GM19455 (cell line): ENCODE measurements at regions not wholly inside any gene's neighbourhood (a gene's known extent, or its start where the extent isn't known, plus 50 kb on each side); places are given as distances from the start of the nearest gene placed in this dataset.
A peak's percentile ranks its signal among the peaks of the same experiment; 100 is the strongest.
"Not testable (repeated sequence)": the region's sequence is repeated elsewhere in the genome, so short reads cannot be mapped to it uniquely, and the experiment has no call there.

Experiments
- ATAC-seq: cut with Tn5 transposase; IDR thresholded peaks from one replicate; pipeline ENCODE4 v1.9.1; 2021; ENCODE audit not compliant: unreplicated experiment

DNA sequence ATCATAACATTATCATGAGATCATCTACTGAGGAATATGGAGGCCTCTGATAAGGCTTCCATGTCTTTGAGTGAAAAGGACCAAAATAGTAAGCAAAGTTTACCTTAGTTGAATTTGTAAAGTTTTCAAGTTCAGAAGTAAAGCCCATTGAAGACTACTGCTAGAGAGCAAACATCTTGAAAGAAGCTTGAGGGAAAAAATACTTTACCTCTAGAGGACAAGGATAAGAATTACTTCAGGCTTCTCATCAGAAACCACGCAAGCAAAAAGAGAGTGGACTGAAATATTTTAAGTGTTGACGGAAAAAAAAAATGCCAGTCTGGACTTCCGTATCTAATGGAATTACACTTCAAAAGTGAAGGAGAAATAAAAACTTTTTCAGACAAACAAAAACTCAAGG, 114.3 kb downstream of the MPP7 start:
- ATAC-seq: no peak

DNA sequence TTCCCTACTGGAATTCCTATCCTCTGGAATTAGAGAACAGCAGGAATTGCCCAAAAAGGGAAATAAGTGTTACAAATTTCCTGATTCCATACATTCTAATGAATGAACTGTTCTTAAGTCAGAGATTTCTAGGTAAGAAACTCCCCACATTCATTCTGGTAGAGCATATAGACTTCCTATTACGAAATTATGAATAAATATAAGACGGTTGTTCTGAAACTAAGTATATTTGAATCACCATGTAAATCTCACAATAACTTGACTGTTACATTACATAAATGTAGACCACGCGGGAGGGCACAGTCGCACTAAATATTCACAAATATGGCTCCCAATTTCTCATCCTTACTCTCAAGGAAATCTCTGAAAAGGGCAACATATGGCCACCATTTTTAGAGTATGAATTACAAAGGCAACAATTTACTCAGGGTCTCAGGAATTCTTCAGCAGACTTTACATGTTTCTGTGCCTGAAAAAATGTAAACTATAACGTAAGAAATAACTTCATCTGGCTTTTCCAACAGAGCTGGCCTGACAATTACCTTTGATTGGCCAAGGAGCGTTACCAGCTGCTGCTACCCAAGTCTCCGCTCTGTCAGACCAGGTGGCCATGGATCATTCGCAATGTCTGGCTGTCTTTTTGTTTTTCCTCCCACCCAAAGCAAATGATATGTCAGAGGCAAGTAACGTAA, 115.8 kb downstream of the MPP7 start:
- no peak for ATAC-seq

DNA sequence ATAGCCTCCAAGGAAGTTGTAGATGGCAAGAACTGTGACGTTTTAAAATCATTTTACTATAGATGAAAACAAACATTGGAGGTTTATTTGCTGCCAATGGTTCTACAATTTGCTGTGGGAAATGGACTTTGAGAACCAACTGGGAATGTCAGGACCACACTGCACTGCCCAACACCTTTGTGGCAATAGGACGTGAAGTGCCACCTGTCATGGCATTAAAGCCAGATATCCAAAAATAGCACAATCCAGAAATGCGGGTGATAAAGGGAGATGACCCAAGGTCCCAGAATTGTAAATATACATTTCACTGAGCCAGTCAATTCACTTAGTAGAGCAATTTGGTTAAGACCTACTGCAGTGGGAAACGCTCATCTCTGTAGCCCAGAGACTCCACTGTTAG, 116.4 kb downstream of the MPP7 start:
- no peak for ATAC-seq

DNA sequence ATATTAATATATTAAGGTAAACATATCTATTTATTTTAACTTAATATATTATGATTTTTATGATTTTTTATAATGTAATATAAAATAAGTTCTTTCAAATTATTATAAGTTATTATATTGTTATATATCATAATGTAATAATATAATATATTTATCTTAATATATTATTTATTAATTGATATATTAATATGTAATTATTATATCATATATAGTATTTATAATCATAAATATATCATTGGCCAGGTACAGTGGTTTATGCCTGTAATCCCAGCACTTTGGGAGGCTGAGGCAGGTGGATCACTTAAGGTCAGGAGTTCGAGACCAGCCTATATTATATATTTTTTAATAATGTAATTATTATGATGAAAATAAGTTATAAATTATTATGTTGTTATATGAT, 118.1 kb downstream of the MPP7 start:
- ATAC-seq: no peak

DNA sequence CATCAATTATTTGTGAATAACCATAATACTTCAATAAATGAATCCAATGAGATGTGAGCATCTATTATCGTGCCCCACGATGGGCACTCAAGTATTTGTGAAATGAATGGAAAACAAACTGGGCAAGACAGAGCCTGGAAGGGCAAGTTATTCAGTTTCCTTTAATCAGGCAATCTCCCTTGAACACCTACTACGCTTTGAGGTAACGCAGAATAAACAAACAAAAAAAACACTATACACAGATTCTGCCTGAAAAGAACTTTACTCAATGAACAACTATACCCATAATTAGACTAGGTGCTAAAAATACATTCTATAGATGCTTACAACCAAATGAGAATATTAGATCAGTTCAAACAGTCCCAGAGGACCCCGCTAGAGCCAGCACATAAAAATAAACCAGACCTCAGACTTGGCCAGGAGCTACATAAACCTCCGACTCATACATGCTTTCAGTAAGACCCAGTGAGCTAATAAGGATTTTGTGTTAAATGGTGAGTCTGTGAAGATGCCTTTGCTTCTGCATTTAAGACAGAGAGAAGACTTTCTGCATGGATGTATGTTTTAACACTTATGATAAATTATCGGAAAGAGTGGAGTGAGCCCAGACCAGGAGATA, 121.3 kb downstream of the MPP7 start:
- no peak for ATAC-seq

DNA sequence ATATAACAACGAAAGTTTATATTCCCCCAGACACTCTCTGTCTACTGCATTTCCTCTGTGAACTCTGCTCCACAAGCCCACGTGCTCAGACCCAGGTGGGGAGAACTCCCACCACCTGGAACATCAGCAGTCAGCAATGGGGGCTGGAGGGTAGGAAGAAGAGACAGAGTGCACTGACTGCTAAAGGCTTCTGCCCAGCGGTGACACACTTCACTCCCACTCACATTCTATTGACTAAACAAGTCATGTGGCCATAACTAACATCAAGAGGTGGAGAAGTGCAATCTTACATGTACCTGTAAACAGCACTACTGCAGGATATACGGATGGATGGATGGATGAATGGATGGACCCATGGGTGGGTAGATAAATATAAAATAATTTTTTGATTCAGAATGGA, 122.2 kb downstream of the MPP7 start:
- no peak for ATAC-seq

DNA sequence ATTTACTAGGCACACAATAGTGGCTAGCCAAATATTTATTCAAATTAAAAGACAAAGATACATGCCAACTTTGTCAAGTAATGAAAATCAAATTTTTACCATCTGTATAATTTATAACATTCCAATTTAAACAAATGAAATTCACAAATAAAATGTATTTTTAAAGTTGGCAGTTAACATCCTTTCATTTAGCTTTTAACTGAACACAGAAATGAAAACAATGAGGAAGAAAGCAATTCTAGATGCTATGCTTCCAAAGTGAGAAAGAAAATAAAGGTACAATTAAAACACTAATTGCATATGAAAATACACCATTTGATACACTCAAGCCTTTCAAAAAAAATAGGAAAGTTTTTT, 123.1 kb downstream of the MPP7 start:
- no peak for ATAC-seq

DNA sequence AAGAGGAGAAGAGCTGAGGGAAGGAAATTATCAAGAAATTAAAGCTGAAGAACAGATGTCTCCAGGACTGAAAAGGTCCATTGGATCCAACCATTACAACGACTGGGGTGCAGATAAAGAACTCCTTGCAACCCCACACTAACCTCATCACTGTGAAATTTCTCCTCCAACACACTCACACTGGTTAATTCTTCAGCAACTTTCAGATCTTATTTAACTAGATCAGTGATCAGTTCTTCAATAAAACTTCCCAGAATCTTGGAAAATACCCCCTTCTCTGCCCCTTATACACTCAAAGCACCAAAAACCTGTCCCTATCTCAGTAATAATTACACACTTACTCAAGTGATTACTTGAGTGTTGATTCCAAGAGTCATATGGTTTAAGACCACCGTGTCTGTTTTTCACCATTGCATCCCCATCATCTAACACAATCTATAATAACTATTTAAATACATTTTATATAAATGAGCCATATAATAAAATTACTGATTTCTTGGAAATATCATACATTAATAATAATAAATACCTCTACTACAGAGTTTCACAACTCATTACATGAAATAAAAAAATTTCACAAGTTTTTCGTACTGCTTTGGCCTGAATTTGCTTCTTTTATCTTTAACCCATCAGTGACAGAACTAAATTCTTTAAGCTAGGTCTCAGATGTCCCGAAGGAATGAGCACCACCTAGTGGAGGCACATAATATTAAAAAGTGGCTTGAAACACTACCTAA, 123.7 kb downstream of the MPP7 start:
- peak; percentile 62 for ATAC-seq

DNA sequence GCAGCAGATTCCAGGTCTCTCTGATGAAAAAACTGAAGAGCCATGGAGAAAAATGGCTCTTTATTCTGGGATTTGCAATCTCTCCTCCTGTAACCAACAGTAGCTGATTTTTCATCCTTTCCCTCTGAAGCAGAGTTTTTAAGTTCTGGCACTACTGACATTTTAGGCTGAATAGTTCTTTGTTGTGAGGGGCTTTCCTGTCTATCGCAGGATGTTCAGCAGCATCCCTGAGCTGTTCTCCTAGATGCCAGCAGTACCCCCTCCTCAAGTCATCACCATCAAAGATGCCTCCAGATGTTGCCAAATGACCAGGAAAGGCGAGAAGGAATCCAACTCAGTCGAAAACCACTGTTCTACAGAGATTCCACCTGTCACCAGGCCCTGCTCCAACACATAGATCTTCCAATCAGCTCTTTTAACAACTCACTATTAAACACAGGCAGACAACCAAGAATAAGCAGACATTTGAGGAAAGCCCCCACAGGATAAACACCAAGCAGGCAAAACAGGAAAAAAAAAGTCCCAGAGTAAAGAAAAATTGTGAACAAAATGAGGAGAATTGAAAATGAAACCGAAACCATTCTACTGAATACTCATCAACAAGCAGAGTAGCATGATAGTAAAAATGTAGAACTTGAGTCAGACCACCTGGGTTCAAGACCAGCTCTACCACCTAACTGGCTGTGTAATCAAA, 124.8 kb downstream of the MPP7 start:
- ATAC-seq: no peak

DNA sequence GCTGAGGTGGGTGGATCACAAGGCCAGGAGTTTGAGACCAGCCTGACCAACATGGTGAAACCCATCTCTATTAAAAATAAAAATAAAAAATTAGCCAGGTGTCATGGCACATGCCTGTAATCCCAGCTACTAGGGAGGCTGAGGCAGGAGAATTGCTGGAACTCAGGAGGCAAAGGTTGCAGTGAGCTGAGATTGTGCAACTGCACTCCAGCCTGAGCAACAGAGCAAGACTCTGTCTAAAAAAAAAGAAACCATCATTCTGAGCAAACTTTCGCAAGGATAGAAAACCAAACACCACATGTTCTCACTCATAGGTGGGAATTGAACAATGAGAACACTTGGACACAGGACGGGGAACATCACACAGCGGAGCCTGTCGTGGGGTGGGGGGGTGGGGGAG, 126.4 kb downstream of the MPP7 start:
- not testable (repeated sequence) for ATAC-seq

DNA sequence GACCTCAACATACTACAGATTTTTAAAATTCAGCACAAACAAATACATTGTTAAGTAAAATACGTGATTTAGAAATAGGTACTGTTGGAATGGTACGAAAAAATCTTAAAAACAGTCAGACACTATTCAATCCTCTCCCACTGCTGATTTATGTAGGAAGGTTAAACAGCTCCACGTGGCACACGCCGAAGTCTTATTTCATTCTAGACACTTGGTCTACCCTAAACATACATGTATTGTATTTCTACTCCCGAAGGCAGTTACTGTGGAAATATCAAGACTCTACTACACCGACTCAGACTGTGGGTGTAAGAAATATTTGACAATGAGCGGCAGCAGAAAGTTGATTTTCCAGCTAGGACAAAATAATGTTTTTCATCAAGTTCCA, 130.6 kb downstream of the MPP7 start:
- ATAC-seq: no peak

DNA sequence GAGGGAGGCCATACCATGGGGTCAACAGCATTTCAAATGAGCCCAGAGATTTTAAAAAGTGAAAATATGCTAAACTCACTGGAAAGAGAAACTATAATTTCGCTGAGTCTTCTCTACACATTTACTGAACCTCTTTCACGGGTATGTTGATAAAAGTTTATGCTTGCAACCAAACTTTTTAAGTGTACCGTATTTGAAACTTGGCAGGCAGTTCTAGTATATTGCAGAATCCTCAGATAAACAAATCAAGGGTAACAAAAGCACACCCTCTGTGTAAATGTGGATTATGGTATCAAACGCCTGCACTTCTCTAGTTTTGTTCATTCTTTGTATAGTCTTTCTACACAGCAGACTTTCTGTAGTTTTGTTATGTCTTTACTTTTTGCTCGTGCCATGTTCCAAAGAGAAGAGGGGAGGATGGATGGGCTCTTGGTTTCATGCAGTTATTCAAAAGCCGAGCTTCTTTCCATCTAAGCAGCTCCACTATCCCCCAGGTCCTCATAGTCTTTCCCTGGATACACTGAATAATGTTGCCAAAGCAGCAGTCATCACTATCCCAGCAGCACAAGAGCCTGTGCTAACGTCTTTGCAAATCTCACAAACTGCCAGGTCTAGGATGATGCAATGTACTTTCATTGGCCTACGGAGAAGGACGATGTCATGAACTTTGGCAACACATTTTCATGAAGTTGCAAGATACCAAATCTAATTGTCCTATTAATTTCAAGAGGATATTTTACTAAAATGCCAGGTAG, 131.2 kb downstream of the MPP7 start:
- no peak for ATAC-seq

DNA sequence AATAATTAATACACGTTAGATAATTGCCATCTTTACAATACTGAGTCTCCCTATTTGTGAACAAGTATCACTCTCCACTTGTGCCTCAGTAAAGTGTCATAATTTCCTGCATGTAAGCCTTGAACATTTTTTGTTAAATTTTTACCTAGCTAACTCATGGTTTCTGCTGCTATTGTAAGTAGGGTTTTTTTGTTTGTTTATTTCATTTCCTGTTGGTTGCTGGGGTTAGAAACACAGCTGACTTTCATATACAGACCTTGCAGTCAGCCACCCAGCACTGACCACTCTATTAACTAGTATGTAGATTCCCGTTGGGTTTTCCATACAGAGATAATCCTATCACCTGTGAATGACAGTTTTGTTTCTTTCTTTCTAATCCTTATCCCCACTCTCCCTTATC, 133.3 kb downstream of the MPP7 start:
- ATAC-seq: peak; percentile 94

DNA sequence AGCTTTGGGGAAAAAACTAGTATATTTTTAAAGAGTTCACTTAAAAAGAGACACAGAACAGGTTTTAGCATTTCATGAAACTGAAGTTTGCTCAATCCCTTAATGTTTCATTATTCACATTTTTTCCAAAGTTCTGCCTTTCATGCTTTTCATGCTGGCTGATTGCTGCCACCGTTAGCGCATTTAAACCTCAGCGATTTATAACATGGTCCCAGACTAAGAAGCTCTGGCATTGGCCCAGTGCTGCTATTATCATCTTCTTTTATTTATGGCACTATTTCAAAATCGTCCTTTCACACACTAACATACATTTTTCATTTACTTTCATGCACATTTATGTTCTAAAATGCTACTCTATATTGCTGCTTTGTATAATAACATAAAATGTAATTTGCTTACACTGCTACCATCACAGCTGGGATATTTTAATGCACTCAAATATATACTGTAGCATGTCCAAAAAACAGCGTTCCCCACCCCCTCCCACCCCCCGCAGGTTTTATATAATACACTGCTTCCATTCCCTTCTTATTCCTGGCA, 141.9 kb downstream of the MPP7 start:
- no peak for ATAC-seq

DNA sequence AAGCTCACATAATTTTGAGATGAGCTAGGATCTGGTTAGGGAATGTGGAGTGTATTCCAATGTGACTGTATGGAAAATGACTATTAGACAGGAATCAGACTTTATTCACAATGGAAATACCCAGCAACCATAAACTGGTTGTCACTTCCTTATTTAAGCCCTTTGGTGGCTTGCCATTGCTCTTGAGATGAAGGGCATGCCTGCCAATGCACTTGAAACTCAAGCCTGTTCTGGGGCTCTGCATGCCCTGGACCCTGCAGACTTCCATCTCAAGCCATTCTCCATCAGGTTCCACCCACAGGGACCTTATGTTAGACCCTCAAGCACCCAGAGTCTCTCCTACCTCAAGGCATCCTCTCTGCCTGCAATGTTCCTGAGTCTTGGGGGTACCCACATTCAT, 145.5 kb downstream of the MPP7 start:
- ATAC-seq: no peak

DNA sequence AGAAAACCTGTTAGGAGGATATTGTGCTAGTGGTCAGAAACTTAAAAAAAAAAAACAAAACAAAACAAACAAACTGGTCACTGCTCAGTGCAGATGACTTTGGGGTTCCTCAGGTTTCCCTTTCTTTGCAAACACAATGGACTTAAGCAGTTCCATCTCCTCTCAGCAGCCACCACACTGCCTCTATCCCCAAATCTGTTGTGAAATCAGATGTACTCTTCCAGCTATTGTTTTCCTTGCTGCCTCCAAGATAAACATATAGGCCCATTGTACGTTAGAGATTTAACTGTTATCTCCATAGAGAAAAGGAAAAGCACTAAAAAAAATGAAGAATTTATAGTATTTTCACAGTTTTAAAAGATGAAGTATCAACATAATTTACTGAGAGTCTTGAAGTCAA, 147.1 kb downstream of the MPP7 start:
- no peak for ATAC-seq

DNA sequence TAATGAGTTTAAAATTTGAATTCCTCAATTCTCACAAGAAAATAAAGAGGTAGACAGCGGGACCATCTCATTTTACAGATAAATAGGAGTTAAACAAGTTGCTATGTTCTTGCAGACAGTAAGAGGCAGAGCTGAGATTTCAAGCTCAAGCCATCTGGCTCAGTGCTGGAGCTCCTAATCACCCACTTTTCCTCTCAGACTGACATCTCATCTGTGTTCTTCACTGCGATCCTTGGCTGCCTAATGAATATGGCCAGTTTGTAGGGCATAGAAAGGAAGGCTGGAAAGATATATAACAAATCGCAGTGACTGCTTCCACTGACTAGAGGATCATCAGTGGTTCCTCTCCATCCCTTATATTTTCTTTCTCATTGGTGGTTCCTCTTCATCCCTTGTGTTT, 151.2 kb downstream of the MPP7 start:
- ATAC-seq: no peak

DNA sequence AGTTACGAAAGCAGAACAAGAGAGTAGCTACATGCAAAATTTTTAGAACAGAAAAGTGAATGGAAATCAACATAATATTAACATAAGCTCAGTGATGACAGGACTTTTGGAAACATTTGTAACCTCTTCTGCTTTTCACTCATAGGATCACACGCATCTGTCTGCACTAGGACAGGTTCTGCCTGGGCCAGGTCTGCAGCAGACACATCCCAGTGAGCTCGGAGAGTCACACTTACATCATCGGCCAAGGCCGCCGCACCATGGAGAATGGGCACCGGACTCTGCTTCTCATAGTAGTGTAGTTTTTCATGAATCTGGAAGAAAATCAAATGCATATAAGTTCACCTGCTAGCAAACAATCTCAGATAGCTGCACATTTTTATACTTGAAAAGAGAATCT, 150.9 kb upstream of the ODAD2 start:
- no peak for ATAC-seq

DNA sequence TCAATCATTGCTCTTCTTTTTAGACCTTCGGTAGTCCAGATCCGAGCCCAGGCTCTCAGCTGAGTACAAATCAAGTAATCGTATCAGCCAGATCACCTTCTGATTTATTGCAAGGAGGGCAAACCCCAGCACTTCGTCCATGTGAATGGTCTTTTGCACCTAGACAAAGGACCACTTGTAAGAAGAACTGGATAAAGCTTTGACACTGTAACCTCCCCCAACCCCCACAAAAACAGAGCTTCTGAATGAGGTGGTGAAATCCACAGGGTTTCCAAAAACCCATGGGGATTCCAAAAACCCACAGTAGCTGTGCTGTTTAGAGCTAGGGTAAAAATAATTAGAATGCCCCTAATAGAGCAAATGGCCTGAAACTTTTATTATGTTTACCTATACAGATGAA, 148.8 kb upstream of the ODAD2 start:
- no peak for ATAC-seq

DNA sequence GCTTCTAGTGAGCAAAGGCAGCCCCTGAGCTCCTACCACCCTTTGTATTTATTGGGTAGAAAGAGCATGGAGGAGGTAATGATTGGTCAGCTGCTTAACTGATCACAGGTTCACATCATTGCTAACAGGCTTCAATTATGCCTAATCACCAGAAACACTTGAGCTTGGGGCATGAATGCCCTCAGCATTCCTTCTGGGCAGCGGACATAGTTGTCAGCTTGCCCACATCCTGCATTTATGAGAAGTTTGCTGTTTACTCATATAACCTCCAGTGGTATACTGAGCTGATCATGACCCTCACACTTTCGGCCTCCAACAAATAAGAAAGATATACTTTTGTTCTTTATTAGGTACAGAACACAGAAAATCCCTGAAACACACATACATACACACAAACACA, 140.3 kb upstream of the ODAD2 start:
- ATAC-seq: no peak
